GM19397 (cell line): ENCODE measurements at regions not wholly inside any gene's neighbourhood (a gene's known extent, or its start where the extent isn't known, plus 50 kb on each side); places are given as distances from the start of the nearest gene placed in this dataset.

Experiments used
- ATAC-seq: cut with Tn5 transposase; IDR thresholded peaks from one replicate; pipeline ENCODE4 v1.9.1; 2021; ENCODE audit warnings: mild to moderate bottlenecking, moderate library complexity; ENCODE audit not compliant: unreplicated experiment

- no peak for ATAC-seq
Measured at GRCh38 chr20:52921340-52921739, 50.8 kb upstream of the TSHZ2 start.

GRCh38 chr20:52918311-52918710 lies 53.8 kb upstream of the TSHZ2 start:
- ATAC-seq, result no peak

DNA sequence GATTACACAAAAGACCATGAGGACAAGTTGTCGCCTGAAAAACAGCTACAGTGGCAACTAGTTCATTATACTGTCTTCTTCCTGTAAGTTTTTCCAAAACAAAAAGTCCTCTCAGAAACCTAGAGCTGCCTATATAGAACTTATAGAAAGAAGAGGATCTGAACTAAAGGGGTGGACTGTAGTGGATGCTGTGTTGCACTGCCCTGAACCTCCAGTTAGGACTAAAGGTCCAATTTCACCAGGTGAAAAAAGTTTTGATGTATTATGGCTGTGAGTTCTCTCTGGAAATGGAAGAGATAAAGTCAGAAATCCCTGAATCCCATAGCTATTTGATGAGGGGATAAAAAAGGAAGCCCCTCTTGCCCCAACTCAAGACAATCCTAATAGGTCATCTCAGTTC lies 56.6 kb upstream of the TSHZ2 start:
- ATAC-seq, result no peak

- ATAC-seq, result no peak
Measured at GRCh38 chr20:52914870-52915269, 57.3 kb upstream of the TSHZ2 start.

DNA sequence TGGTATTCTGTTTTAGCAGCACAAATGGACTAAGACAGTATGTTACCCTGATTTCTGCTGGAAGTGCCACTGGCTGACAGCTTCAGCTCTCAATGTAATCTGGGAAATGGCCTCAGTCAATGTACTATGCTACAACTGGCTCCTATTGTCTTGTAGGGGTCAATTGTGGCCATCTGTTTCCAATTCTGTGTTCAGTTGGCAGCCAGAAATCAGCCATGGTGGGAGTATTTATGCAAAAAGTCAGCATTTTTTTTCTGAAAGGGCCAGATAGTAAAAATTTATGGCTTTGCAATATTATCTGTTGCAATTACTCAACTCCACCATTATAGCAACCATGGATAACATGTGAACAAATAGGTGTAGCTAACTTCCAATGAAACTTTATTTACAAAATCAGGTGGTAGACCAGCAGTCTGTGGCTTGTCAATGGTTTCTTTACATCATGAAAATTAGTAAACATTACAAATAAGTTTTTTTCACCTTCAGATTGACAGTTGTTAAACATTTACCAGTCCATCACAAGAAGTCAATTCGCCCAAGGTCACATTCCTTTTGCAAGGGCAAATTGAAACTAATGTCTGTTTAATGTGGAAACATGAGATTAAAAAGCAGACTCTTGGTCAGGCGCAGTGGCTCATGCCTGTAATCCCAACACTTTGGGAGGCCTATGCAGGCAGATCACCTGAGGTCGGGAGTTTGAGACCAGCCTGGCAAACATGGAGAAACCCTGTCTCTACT lies 58.3 kb upstream of the TSHZ2 start:
- no peak for ATAC-seq

DNA sequence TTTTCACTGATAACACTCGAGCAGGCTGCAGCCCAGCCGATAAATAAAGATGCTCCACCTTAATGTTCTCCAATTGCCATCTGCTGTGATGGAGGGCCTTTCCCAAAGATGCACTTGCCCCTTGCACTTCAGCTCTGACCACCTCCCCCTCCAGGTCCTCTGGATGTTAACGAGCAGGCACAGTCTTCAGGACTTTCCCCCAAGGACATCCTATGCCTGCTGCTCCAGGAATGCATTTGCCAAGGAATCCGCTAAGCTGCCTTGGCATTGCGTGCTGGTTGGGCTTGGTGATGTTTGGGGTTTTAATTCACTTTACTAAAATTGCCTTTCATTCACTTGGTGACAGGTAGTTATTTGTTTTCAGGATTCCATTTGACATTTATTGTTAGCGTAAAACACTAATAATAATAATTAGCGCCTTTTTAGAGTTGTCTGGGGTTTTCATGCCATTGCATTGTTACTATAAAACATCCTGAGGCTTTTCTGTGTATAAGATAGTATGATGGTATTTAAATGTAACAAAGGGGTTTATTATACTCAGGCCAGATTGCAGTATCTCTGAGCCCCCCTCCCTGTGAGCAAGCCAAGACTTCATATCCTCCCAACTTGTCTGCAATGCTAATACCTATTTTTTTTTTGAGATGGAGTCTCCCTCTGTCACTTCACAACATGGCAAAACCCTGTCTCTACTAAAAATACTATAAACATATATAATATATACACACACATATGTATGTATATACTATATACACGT lies 66.7 kb upstream of the TSHZ2 start:
- no peak for ATAC-seq

GRCh38 chr20:52904837-52905236 lies 67.3 kb upstream of the TSHZ2 start:
- ATAC-seq, result no peak

- no peak for ATAC-seq
Measured at GRCh38 chr20:52899041-52899608, 73.0 kb upstream of the TSHZ2 start.

DNA sequence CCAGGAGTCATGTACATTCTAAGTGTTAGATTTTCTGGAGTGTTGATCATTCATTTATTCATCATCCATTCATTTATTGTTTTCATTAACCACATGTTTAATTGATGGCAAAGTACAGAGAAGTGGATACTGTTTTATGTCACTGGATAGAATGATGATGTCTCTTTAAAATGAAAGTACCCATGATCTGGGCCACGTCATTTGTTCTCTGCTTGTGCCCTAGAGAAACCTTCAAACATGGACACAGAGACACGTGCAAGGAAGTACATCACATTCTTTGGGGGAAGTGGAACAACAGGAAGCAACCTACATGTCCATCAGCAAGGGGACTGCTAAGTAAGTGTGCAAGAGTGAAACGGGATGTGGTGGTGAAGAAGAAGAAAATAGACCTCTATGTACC lies 75.8 kb upstream of the TSHZ2 start:
- no peak for ATAC-seq

DNA sequence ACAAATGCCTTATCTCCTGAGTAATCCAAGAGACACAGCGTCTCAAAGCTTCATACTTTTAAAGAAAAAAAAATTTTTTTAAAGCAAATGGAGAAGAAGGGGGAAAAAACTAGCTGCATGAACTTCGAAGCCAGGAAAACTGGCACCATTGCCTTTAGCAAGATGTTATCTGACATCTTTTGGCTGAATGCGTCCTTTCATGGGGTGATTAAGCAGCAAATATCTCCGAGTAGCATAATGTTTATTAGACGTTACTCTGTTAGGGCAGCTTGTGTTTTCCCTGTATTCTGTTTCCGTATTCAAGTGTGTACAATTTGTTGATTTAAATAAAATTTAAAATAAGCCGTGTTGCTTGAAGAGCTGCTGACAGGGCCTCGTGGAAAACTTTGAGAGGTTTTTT lies 76.5 kb upstream of the TSHZ2 start:
- no peak for ATAC-seq

DNA sequence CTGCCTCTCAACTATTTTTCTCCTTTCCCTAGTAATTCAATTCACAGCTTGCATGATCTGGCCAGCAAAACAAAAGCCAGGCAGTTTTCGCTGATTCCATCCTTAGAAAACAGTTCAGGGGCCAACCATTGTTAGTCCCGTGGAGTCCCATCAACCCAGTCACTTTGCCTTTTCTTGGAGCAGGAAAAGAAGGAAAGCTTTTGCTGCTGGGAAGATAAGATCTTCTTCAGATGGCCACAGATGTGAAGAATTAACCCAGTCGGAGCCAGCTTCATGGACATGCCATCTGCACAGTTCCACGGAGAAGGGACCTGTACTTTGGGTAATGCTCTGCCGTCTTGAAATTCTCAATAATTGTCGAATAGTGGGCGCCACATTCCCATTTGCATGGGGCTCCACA lies 76.9 kb upstream of the TSHZ2 start:
- no peak for ATAC-seq

- no peak for ATAC-seq
Measured at GRCh38 chr20:52893498-52893897, 78.7 kb upstream of the TSHZ2 start.

DNA sequence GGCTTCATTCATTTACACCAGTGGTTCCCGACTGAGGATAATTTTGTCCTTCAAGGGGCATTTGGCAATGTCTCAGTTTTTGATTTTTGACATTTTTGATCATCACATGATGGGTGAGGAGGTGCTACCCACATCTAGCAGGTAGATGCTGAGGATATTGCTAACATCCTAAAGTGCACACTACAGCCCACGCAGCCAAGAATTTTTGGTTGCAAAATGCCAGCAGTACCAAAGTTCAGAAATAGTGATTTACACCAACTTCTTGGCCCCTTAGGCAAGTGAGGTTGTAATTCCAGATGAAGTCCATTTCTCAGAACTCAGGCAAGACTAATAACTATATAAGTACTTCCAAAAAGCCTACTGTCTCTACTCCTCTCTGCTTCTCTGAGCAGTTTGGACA lies 80.1 kb upstream of the TSHZ2 start:
- ATAC-seq, result no peak

DNA sequence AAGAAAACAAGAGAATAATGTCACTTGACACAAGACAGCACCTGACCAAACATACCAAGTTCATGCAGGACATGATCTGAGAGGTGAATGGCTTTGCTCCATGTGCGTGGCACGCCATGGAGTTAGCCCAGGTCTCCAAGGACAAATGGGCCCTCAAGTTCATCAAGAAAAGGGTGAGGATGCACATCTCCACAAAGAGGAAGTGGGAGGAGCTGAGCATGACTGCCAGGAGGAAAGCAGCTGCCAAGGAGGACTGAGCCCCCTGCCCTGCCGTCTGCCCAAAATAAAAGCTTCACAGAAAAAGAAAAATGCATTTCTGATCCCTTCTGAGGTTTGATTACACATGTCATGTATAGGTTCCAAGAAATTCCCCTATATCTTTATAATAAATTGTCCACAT lies 82.0 kb upstream of the TSHZ2 start:
- ATAC-seq, result no peak

DNA sequence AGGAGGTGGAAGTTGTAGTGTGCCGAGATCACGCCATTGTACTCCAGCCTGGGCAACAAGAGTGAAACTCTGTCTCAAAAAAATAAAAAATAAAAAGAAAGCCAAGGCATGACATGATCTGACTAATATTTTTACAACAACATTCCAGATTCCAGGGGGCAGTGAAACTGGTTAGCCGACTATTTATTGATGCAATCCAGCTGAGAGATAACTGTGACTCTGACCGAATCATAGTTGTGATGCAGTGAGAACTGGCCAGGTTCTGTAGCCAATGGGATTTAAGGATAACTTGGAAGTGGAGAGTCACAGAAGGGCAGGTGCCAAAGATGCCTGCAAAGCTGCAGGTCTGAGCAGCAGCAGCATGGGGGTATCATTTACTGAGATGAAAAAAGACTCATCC lies 82.9 kb upstream of the TSHZ2 start:
- no peak for ATAC-seq

GRCh38 chr20:52888096-52888495 lies 84.1 kb upstream of the TSHZ2 start:
- ATAC-seq, result no peak

- ATAC-seq, result no peak
Measured at GRCh38 chr20:52880997-52881396, 91.2 kb upstream of the TSHZ2 start.

- no peak for ATAC-seq
Measured at GRCh38 chr20:52880259-52880658, 91.9 kb upstream of the TSHZ2 start.

DNA sequence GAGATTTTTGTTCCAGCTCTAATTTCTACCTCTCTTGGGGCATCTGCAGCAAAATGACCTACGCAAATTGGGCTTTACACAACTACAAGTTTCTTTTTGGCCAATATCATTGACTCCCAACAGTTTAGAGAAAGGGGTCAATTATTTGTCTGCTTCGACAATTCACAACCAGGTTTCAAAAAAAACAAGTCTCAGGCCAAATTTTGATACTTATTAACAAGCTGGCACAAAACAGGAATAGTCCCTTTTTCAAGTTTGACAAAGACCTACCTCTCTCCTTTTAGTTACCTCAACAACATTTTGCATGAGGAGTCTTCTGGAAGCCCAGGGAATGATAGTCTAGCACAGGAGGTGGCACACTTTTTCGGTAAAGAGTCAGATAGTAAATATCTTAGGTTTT lies 97.9 kb upstream of the TSHZ2 start:
- no peak for ATAC-seq

DNA sequence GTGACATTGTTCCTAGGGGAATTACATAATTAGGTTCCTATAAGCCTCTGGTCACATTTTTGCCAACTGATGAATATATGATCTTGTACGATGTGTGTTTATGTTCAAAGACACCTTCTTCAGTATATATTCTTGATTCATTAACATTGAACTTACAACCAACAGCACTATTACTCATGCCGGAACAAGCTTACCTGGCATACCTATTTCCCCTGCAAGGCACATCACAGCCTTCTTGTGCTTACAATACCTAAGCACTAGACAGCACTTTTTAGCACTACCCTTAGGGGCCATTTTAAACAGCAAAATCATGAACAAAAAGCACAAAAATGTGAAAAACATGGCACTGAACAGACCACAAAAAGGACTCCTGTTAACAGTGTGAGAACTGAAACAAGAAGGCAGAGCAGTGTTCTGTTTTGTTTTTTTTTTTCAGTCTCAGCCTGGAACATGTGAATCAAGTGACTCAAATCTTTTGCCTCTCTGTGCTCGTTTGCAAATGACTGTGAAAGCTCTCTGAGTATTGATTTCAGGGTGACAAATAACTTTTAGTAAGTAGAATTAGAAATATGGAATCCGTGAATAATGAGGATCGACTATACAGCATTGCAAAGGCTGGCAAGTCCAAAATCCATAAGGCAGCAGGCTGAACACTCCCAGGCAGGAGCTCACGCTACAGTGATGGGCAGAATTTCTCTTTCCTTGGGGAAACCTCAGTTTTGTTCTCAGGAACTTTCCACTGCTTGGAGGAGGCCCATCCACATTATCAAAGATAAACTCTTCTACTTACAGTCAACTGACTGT lies 102.3 kb upstream of the TSHZ2 start:
- ATAC-seq, result no peak

GRCh38 chr20:52869276-52869675 lies 102.9 kb upstream of the TSHZ2 start:
- ATAC-seq, result no peak
